ENCODE measurements at regions not wholly inside any gene's neighbourhood (a gene's known extent, or its start where the extent isn't known, plus 50 kb on each side); places are given as distances from the start of the nearest gene placed in this dataset.

- Histone ChIP-seq H3K9me3 (no peaks in the 10 kb centered on the region), H3K4me3 (no peak overlapping the region), H3K27me3 (replicated peaks in 1 of 7) (no peaks in the 10 kb centered on the region), H3K4me1 (peaks cover 14 to 68% (median 36%) of the 10 kb centered on the region in 6 donors), H3K36me3 (no peaks in the 10 kb centered on the region), H3K27ac (peak overlapping the region in 1 of 8 donors; percentile 16)
- no peak for DNase-seq
- intact Hi-C loops (cut with DNase I; ENCODE audit: low total_unique reads) = no loop called here
- TF ChIP-seq, protein P1, sequence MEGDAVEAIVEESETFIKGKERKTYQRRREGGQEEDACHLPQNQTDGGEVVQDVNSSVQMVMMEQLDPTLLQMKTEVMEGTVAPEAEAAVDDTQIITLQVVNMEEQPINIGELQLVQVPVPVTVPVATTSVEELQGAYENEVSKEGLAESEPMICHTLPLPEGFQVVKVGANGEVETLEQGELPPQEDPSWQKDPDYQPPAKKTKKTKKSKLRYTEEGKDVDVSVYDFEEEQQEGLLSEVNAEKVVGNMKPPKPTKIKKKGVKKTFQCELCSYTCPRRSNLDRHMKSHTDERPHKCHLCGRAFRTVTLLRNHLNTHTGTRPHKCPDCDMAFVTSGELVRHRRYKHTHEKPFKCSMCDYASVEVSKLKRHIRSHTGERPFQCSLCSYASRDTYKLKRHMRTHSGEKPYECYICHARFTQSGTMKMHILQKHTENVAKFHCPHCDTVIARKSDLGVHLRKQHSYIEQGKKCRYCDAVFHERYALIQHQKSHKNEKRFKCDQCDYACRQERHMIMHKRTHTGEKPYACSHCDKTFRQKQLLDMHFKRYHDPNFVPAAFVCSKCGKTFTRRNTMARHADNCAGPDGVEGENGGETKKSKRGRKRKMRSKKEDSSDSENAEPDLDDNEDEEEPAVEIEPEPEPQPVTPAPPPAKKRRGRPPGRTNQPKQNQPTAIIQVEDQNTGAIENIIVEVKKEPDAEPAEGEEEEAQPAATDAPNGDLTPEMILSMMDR (IDR thresholded peaks at IDR 0.05 in 8 of 11, conservative IDR thresholded peaks at IDR 0.05 in 3 of 11) = no peak
- no peak for TF ChIP-seq POLR2A (IDR thresholded peaks at IDR 0.05)
- no peak for TF ChIP-seq POLR2AphosphoS5 (IDR thresholded peaks at IDR 0.05)
- WGBS, 5 donors = 68 to 78% (median 73%) methylated on average over 11 of the region's 11 CpGs
Observed at GRCh38 chr20:53711333-53712211, 117.9 kb upstream of the ZNF217 start.

DNA sequence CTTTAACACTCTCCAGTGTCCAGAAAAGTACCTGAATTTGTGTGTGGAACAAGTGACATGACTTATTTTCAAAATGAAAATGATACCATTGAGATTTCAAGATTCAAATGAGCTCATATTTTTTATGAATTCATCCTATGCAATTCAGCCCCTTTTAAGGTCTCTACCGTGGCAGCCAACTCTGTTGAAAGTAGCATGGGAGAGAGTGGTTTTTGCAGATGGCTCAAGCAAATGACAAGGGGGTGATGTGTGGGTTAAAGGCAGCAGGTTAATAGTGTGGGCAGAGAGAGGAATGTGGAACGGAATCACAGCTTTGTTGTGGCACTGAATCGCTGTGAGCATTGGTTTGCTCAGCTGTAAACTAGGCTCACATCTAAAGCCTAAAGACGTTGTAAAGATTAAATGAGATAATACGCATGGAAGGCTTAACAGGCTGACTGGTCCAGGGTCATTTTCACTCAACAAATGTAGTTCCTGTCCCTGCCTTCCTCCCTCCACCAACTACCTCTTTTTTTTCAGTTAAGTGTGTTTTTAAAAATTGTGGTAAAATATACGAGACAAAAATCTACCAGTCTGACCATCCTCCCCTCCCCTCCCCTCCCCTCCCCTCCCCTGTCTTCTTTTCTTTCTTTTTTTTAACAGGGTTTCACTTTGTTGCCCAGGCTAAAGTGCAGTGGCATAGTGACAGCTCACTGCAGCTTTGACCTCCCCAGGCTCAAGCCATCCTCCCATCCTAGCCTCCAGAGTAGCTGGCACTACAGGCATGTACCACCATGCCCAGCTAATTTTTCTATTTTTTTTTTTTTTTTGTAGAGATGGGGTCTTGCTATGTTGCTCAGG lies 114.7 kb upstream of the ZNF217 start:
- TF ChIP-seq POLR2AphosphoS5 (IDR thresholded peaks at IDR 0.05) (no peak), POLR2A (IDR thresholded peaks at IDR 0.05) (no peak)
- peaks cover 22 to 60% (median 41%) of the 10 kb centered on the region in 6 donors for H3K4me1 ChIP-seq
- peak overlapping the region in 1 of 8 donors; percentile 30 for H3K4me3 ChIP-seq
- H3K27ac ChIP-seq = peak overlapping the region; percentile 27 to 83 (median 74)
- intact Hi-C loops (cut with DNase I; ENCODE audit: low total_unique reads) = no loop called here
- no peak for DNase-seq
- H3K9me3 ChIP-seq = no peaks in the 10 kb centered on the region
- no peaks in the 10 kb centered on the region for H3K36me3 ChIP-seq
- H3K27me3 ChIP-seq (replicated peaks in 1 of 7) = no peaks in the 10 kb centered on the region
- WGBS, 5 donors = 15 to 35% (median 20%) methylated on average over 6 of the region's 6 CpGs

GRCh38 chr20:53707371-53708055 lies 113.9 kb upstream of the ZNF217 start:
- H3K4me3 ChIP-seq = no peak overlapping the region
- 63 to 69% (median 65%) methylated on average over 6 of the region's 6 CpGs for WGBS, 5 donors
- H3K9me3 ChIP-seq = no peaks in the 10 kb centered on the region
- intact Hi-C loops (cut with DNase I; ENCODE audit: low total_unique reads) = no loop called here
- no peaks in the 10 kb centered on the region for H3K27me3 ChIP-seq (replicated peaks in 1 of 7)
- no peak for DNase-seq
- H3K36me3 ChIP-seq = no peaks in the 10 kb centered on the region
- H3K27ac ChIP-seq = peak overlapping the region; percentile 27 to 83 (median 74)
- TF ChIP-seq POLR2A (IDR thresholded peaks at IDR 0.05) = no peak
- TF ChIP-seq, protein P1 (IDR thresholded peaks at IDR 0.05 in 8 of 11, conservative IDR thresholded peaks at IDR 0.05 in 3 of 11) = no peak
- no peak for TF ChIP-seq POLR2AphosphoS5 (IDR thresholded peaks at IDR 0.05)
- H3K4me1 ChIP-seq = peaks cover 22 to 57% (median 41%) of the 10 kb centered on the region in 6 donors

All from spleen (tissue), 11 donors.